Jurkat, Clone E6-1 (cell line): ENCODE measurements at regions not wholly inside any gene's neighbourhood (a gene's known extent, or its start where the extent isn't known, plus 50 kb on each side); places are given as distances from the start of the nearest gene placed in this dataset.
A peak's percentile ranks its signal among the peaks of the same experiment; 100 is the strongest.
"Not testable (repeated sequence)": the region's sequence is repeated elsewhere in the genome, so short reads cannot be mapped to it uniquely, and the experiment has no call there.

ENCODE experiments used
- DNase-seq: peaks from one replicate; pipeline ENCODE4 v3.0.0-alpha.2; 2011; ENCODE audit warnings: low read depth, low spot score
- H3K4me3 ChIP-seq: 2 replicates; pipeline ENCODE4 v1.5.1; 2011; ENCODE audit warnings: mild to moderate bottlenecking, low read length, control low read depth, moderate library complexity

- H3K4me3 ChIP-seq: no peak overlapping the region
- DNase-seq: no peak
Observed at GRCh38 chr18:43341014-43341413, 63.7 kb upstream of the SYT4 start.

- no peak overlapping the region for H3K4me3 ChIP-seq
- no peak for DNase-seq
Observed at GRCh38 chr18:43350176-43350575, 72.9 kb upstream of the SYT4 start.

DNA sequence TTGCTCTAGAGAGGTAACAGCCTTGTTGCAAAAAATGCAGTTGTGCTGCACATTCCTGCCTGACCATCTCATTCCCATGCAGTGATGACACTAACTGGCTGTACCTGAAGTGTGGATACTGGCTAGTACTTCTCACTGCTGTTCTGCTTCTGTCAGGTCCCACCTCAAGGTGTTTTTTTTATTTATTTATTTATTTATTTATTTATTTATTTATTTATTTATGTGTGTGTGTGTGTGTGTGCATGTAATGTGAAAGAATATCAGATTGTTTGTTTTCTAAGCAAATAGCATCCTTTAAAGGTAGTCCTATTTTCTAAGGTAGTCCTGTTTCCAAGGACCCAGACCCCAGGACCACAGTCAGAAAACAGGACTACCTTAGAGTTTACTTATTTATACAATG, 87.2 kb upstream of the SYT4 start:
- no peak overlapping the region for H3K4me3 ChIP-seq
- DNase-seq: no peak

DNA sequence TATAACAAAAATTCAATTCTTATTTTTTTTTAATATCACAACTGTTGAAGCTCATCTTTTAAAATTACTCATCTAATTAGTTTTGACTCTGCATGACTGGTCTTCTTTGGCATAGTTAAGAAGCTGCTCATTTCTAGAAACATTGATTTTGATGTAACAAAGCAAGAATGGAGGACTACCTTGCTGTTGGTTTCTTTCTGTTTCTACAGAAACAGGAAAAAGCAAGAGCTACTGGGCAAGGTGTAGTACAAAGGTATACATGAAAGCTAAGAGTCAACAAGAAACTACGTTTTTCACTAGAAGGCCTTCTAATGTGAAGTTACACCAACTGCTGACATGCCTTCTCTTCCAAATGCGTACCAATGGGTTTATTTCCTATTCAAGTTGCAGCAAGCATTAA, 90.6 kb upstream of the SYT4 start:
- no peak for DNase-seq
- H3K4me3 ChIP-seq: no peak overlapping the region

GRCh38 chr18:43369311-43369710, 92.0 kb upstream of the SYT4 start:
- H3K4me3 ChIP-seq, DNase-seq: not testable (repeated sequence)

DNA sequence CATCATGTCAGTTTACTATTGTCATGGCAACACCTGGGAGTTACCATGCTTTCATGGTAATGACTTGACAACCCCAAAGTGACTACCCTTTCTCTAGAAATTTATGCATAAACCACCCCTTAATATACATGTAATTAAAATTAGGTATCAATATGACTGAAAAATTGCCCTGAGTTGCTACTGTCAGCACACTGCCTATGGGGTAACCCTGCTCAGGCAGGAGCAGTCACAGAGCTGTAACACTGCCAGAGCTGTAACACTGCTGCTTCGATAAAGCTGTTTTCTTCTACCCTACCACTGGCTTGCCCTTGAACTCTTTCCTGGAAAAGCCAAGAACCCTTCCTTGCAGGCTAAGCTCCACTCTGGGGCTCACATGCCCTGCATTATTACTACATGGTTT, 95.5 kb upstream of the SYT4 start:
- no peak for DNase-seq
- H3K4me3 ChIP-seq: no peak overlapping the region

DNA sequence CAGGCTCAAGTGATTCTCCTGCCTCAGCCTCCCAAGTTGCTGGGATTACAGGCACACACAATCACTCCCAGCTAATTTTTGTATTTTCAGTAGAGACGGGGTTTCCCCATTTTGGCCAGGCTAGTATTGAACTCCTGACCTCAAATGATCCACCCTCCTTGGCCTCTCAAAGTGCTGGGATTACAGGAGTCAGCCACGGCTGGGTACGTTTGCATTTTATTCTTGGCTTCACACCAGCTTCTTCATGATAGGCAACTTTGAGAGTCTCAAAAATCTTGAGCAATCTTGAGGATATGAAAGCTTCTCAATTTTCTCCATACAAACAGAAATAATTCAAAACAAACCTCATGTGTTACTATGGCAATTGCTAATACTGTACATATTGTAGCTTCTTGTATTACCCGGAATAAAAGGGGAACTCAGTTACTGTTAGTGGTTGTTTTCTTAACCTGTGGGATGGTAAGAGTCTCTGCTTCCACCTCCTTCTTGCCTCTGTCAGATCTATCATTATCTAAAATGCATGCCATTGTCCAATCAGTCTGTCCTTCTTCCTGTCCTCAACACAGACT, 102.9 kb upstream of the SYT4 start:
- DNase-seq: no peak
- no peak overlapping the region for H3K4me3 ChIP-seq

GRCh38 chr18:43382641-43383403, 105.5 kb upstream of the SYT4 start:
- no peak overlapping the region for H3K4me3 ChIP-seq
- no peak for DNase-seq

DNA sequence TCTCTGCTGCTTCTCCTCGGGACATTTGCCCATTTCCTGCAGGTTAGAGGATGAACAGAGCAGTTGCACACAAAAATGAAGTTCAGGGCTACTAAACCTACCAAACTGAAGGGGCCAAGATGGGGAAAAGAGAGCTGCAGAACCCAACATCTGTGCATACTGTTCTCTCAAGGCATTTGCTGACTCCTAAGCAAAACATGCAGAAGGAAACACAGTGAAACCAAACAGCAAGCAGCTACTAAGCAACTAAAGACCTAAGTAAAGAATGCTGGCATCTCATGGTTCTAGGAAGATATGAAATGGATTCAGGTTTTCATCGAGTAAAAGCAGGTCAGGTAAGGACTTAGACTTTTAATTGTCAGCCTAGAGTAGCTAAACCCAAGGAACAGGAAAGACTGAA, 111.9 kb upstream of the SYT4 start:
- DNase-seq: no peak
- no peak overlapping the region for H3K4me3 ChIP-seq

GRCh38 chr18:43392168-43392567, 114.9 kb upstream of the SYT4 start:
- no peak overlapping the region for H3K4me3 ChIP-seq
- DNase-seq: no peak

DNA sequence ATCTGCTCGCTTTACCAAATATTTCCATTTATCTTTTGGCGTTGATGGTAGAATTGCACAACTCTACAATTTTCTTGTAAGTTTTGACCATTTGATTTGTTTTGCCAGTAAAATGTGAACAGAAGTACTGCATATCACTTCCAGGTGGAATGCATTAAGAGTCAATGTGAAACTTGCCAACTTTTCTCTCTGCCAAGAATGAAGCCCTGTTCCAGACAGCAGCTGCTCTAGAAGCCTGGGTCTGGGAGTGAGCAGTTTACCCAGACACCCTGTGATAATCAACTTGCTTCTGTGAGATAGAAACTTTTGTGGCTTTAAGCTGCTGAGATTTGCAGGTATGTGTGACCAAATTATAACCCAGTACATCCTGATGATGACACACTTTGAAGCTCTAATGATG, 115.9 kb upstream of the SYT4 start:
- no peak for DNase-seq
- no peak overlapping the region for H3K4me3 ChIP-seq

DNA sequence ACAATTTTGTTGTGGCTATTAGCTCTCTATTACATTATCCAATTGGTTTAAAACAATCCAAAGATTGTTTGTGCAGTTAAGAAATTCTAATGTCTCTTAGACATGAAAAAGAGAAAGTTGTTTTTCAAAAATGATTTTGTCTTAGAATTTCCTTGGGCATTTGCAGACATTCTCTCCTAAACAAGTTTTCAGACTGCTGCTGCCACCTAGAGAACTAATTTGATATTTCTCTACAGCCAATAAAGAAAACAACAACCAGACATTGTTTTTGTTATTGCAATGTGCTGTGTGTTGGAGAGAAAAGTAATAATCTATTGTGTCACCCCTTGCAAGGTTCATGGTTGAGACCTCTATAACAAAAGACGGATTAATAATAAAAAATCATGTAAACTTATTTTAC, 119.0 kb upstream of the SYT4 start:
- DNase-seq: peak; percentile 4
- H3K4me3 ChIP-seq: no peak overlapping the region

DNA sequence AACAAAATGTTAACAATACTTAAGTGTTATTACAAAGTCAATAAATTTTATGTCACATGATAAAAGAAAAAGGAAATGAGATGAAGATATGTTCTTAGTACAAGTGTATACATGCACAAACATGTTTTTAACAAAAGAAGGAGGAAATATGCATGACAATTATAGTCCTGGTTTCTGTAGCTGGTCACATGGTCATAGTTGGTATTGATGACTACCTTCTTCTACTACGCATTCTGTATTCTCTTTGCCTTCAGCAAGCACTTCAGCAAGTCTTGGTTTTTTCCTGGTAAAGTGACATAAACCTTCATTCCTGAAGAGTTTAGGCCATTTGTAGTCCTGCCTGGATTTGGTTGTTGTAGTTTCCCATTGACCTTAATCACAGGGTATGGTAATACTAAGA, 121.3 kb upstream of the SYT4 start:
- DNase-seq: no peak

DNA sequence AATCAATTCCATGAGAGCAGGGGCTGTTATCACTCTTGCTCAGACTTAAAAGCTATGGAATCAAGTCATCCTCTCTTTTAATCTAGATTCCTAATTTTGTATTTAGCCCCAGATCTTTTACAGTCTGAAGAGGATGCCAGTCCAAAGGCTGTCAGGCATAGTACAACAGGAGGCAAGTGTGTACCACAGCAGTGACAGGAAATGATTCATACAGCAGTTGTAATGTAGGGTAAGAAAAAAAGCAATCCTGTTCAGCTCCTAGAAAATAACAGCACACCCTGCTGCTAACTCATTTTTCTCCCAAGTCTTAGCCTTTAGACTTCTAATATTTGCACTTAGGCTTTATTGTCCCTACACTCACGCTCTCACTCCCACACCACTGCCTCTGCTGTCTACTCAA, 127.8 kb upstream of the SYT4 start:
- H3K4me3 ChIP-seq: no peak overlapping the region
- DNase-seq: no peak

More for the DNA sequence above, 121.3 kb upstream of the SYT4 start:
- no peak overlapping the region for H3K4me3 ChIP-seq

- no peak overlapping the region for H3K4me3 ChIP-seq
Observed at GRCh38 chr18:43414006-43414405, 136.7 kb upstream of the SYT4 start.

GRCh38 chr18:43420091-43420490, 142.8 kb upstream of the SYT4 start:
- DNase-seq: no peak
- no peak overlapping the region for H3K4me3 ChIP-seq

More at GRCh38 chr18:43414006-43414405, 136.7 kb upstream of the SYT4 start:
- no peak for DNase-seq

- DNase-seq: no peak
- no peak overlapping the region for H3K4me3 ChIP-seq
Observed at GRCh38 chr18:43420950-43421349, 143.7 kb upstream of the SYT4 start.

DNA sequence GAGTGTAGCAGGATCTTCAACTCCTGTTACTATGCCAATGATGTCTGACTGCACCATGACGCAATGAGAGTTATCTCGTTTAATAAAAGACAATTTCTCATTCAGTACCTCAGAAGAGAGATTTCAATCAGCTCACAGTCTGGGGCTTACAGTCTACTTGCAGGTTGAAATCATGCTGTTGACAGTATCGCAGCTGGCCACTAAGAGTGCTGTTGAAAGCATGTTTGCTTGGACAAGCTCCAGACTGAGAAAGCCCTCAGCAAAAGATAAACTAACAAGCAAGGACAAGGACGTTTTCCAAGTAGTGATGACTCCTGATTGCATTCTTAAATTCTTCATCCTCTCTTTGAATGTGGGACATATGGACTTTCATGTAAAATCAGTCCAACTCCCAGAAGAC, 145.2 kb upstream of the SYT4 start:
- no peak overlapping the region for H3K4me3 ChIP-seq
- no peak for DNase-seq

DNA sequence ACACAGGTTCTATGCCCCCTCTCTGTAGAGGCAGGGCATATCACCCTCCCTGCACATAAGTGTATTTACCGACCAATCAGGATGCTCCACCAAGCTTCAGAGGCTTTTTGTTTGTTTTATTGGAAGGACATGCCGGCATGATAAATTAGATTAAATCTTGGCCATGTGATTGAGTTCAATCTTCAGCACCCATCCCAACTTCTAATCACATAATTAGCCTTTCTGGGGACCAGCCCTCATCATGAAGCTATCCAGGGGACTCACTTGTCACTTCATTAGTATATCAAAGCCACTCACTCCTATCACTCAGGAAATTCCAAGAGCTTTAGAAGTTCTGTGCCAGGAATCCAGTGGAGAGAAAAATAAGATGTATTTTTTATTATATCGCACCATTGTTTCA, 158.6 kb upstream of the SYT4 start:
- H3K4me3 ChIP-seq: no peak overlapping the region

DNA sequence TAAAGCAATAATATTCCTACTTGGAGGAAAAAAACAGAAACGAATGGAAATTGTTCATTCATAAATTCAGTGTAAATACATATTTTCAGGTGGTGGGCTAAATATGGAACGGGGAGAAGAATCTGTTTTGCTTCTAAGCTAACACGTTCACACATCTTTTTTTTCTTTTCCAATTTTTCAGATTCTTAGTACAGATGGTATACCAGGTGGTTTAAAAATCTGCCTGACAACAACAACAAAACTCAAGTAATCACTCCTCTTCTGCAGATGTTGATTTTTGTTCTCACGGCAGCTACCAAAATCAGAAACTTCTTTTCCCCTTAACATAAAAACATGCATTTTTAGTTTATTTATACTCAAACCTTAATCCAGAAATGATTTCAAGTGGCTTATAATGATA, 164.8 kb upstream of the SYT4 start:
- H3K4me3 ChIP-seq: no peak overlapping the region
- no peak for DNase-seq

More for the DNA sequence above, 158.6 kb upstream of the SYT4 start:
- DNase-seq: no peak

GRCh38 chr18:43442571-43442970, 165.3 kb upstream of the SYT4 start:
- DNase-seq: no peak
- no peak overlapping the region for H3K4me3 ChIP-seq
